ENCODE measurements at regions not wholly inside any gene's neighbourhood (a gene's known extent, or its start where the extent isn't known, plus 50 kb on each side); places are given as distances from the start of the nearest gene placed in this dataset.

GRCh38 chr3:168981396-168981795 lies 682.1 kb downstream of the MECOM start:
- RAD21 ChIA-PET (ENCODE audit: low non-redundant PET in 1 of 2, low total read pairs in 2 of 2, uncharacterized antibody in 2 of 2, unreplicated experiment in 2 of 2) = no interaction called here
- no TSS peak for BruUV-seq (replicated peaks)
- H3K36me3 ChIP-seq (ENCODE audit: control insufficient read depth in 1 of 2, insufficient read depth in 2 of 2, low read length in 2 of 2) = no peaks in the 10 kb centered on the region
- no peaks in the 10 kb centered on the region for H3K9me3 ChIP-seq (ENCODE audit: control insufficient read depth in 1 of 2, insufficient read depth in 1 of 2, low read depth in 1 of 2, low read length in 2 of 2)
- no peak overlapping the region for H3K4me2 ChIP-seq (ENCODE audit: low read length)
- no peak overlapping the region for H3K9ac ChIP-seq (ENCODE audit: low read length)
- no peaks in the 10 kb centered on the region for H4K20me1 ChIP-seq (ENCODE audit: insufficient read depth)
- CTCF ChIA-PET = no interaction called here
- no peaks in the 10 kb centered on the region for H3K9me2 ChIP-seq (ENCODE audit: insufficient read depth)
- no peaks in the 10 kb centered on the region for H3K79me2 ChIP-seq (ENCODE audit: insufficient read depth, low read length)
- no peak overlapping the region for H3K4me3 ChIP-seq (replicated peaks in 1 of 2; ENCODE audit: low read depth in 1 of 2, low read length in 2 of 2)
- H3K27ac ChIP-seq (ENCODE audit: low read depth, low read length) = no peak overlapping the region
- POLR2A ChIA-PET = no interaction called here
- no peak for TF ChIP-seq CEBPB (IDR thresholded peaks at IDR 0.05; ENCODE audit: low read depth)
- TF ChIP-seq CBX3 (IDR thresholded peaks at IDR 0.05; ENCODE audit: low read depth) = no peak
- no peak for TF ChIP-seq FOSL1 (IDR thresholded peaks at IDR 0.05; ENCODE audit: low read depth)
- no peak for DNase-seq (ENCODE audit: low read depth, low spot score)
- no peak overlapping the region for H2AFZ ChIP-seq (ENCODE audit: low read depth, low read length, poor library complexity, severe bottlenecking)
- ATAC-seq = no peak
- H3K27me3 ChIP-seq (ENCODE audit: insufficient read depth, low read length) = no peaks in the 10 kb centered on the region; the same call in 1 of the 2 replicates
- H3K4me1 ChIP-seq (ENCODE audit: control insufficient read depth in 1 of 2, insufficient read depth in 2 of 2, low read length in 2 of 2) = no peaks in the 10 kb centered on the region
- intact Hi-C loops (cut with micrococcal nuclease) = no loop called here

GRCh38 chr3:168977716-168978374 lies 685.7 kb downstream of the MECOM start:
- no peaks in the 10 kb centered on the region for H3K79me2 ChIP-seq (ENCODE audit: insufficient read depth, low read length)
- H3K4me1 ChIP-seq (ENCODE audit: control insufficient read depth in 1 of 2, insufficient read depth in 2 of 2, low read length in 2 of 2) = no peaks in the 10 kb centered on the region
- DNase-seq (ENCODE audit: low read depth, low spot score) (no peak), ATAC-seq (no peak)
- H3K4me3 ChIP-seq (replicated peaks in 1 of 2; ENCODE audit: low read depth in 1 of 2, low read length in 2 of 2) = no peak overlapping the region
- no peaks in the 10 kb centered on the region for H3K36me3 ChIP-seq (ENCODE audit: control insufficient read depth in 1 of 2, insufficient read depth in 2 of 2, low read length in 2 of 2)
- no peaks in the 10 kb centered on the region for H3K9me2 ChIP-seq (ENCODE audit: insufficient read depth)
- no peaks in the 10 kb centered on the region for H3K9me3 ChIP-seq (ENCODE audit: control insufficient read depth in 1 of 2, insufficient read depth in 1 of 2, low read depth in 1 of 2, low read length in 2 of 2)
- no peak overlapping the region for H3K4me2 ChIP-seq (ENCODE audit: low read length)
- no peak overlapping the region for H3K9ac ChIP-seq (ENCODE audit: low read length)
- no peaks in the 10 kb centered on the region for H4K20me1 ChIP-seq (ENCODE audit: insufficient read depth)
- TF ChIP-seq FOSL1 (IDR thresholded peaks at IDR 0.05; ENCODE audit: low read depth) (no peak), POLR2A (IDR thresholded peaks at IDR 0.05; ENCODE audit: borderline replicate concordance, extremely low read depth, insufficient read depth, insufficient read length) (no peak), POLR2AphosphoS5 (IDR thresholded peaks at IDR 0.05; ENCODE audit: low read depth, low read length) (no peak), TCF7L2 (IDR thresholded peaks at IDR 0.05; ENCODE audit: borderline replicate concordance, extremely low read depth, insufficient read depth, insufficient read length) (no peak), SIN3A (IDR thresholded peaks at IDR 0.05; ENCODE audit: low read depth) (no peak), ELF1 (IDR thresholded peaks at IDR 0.05; ENCODE audit: borderline replicate concordance, low read depth) (no peak), CTCF (IDR thresholded peaks at IDR 0.05 in 2 of 3, conservative IDR thresholded peaks at IDR 0.05 in 1 of 3; ENCODE audit: borderline replicate concordance in 1 of 3, insufficient read depth in 1 of 3, low read depth in 2 of 3, low read length in 2 of 3) (no peak), REST (IDR thresholded peaks at IDR 0.05; ENCODE audit: low read depth) (no peak), MAX (IDR thresholded peaks at IDR 0.05) (no peak), CEBPB (IDR thresholded peaks at IDR 0.05; ENCODE audit: low read depth) (no peak)
- ChIA-PET CTCF (no interaction called here), POLR2A (no interaction called here), RAD21 (ENCODE audit: low non-redundant PET in 1 of 2, low total read pairs in 2 of 2, uncharacterized antibody in 2 of 2, unreplicated experiment in 2 of 2) (no interaction called here)
- H3K27ac ChIP-seq (ENCODE audit: low read depth, low read length) = no peak overlapping the region
- intact Hi-C loops (cut with micrococcal nuclease) = no loop called here
- no peaks in the 10 kb centered on the region for H3K27me3 ChIP-seq (ENCODE audit: insufficient read depth, low read length)
- no peak overlapping the region for H2AFZ ChIP-seq (ENCODE audit: low read depth, low read length, poor library complexity, severe bottlenecking)
- no TSS peak for BruUV-seq (replicated peaks)
